CD4-positive, alpha-beta T cell (primary cell): ENCODE measurements at regions not wholly inside any gene's neighbourhood (a gene's known extent, or its start where the extent isn't known, plus 50 kb on each side); places are given as distances from the start of the nearest gene placed in this dataset.
"Not testable (repeated sequence)": the region's sequence is repeated elsewhere in the genome, so short reads cannot be mapped to it uniquely, and the experiment has no call there.

Experiments
- ATAC-seq: fragments of 200-7000 bp; cut with Tn5 transposase; one replicate; pipeline ENCODE4 v1.10.0; 2022; ENCODE audit warnings: mild to moderate bottlenecking; ENCODE audit not compliant: poor library complexity
- CTCF ChIA-PET: fragments of 350-600 bp; sonication (Branson Sonifier 250); formaldehyde crosslinking; loops from one replicate; lab custom pipeline; 2021; ENCODE audit warnings: antibody characterized with exemption, inconsistent platforms; lab: Charles Lee
- POLR2A ChIA-PET: fragments of 350-600 bp; sonication (Branson Sonifier 250); formaldehyde crosslinking; loops from one replicate; lab custom pipeline; 2021; ENCODE audit warnings: antibody characterized with exemption, inconsistent platforms; lab: Charles Lee
- DNase-seq, 14 experiments: peaks; one replicate each; pipeline ENCODE4 v3.0.0-alpha.2; 2013 to 2020; ENCODE audit warnings: mixed read lengths in 2 of 14
- H3K27ac ChIP-seq, 2 donors: one replicate each; pipeline versions ENCODE4 v1.5.1 to v1.7.0; 2013; ENCODE audit warnings: low read length in 2 of 2, low read depth in 1 of 2, mild to moderate bottlenecking in 1 of 2
- H3K27me3 ChIP-seq, 2 experiments: 1 replicate in 1 of 2; 2 replicates in 1 of 2; pipeline versions ENCODE4 v1.6.1 to v1.7.0; 2013; ENCODE audit warnings: low read length in 2 of 2, control low read depth in 1 of 2, mild to moderate bottlenecking in 1 of 2, moderate library complexity in 1 of 2; ENCODE audit not compliant: insufficient read depth in 2 of 2, control insufficient read depth in 1 of 2
- H3K36me3 ChIP-seq: one replicate; pipeline ENCODE4 v1.6.1; 2013; ENCODE audit warnings: low read length, control low read depth; ENCODE audit not compliant: insufficient read depth
- H3K4me1 ChIP-seq: one replicate; pipeline ENCODE4 v1.6.1; 2013; ENCODE audit warnings: low read length, control low read depth; ENCODE audit not compliant: insufficient read depth
- H3K4me3 ChIP-seq: one replicate; pipeline ENCODE4 v1.5.1; 2013; ENCODE audit warnings: mild to moderate bottlenecking, low read length, moderate library complexity
- H3K9me3 ChIP-seq, 2 experiments: 1 replicate in 1 of 2; 2 replicates in 1 of 2; pipeline versions ENCODE4 v1.6.1 to v1.7.0; 2013; ENCODE audit warnings: low read length in 2 of 2, mild to moderate bottlenecking in 2 of 2, control low read depth in 1 of 2, moderate library complexity in 1 of 2; ENCODE audit not compliant: control insufficient read depth in 1 of 2, insufficient read depth in 1 of 2
- H3K27ac Mint-ChIP-seq: one replicate; pipeline ENCODE4 v1.8.0; 2020; ENCODE audit warnings: mixed read lengths
- H3K27me3 Mint-ChIP-seq: one replicate; pipeline ENCODE4 v1.8.0; 2021; ENCODE audit warnings: mixed read lengths
- H3K36me3 Mint-ChIP-seq: one replicate; pipeline ENCODE4 v1.8.0; 2021; ENCODE audit warnings: low read depth, mixed read lengths
- H3K4me1 Mint-ChIP-seq: one replicate; pipeline ENCODE4 v1.8.0; 2021; ENCODE audit warnings: low read depth, mixed read lengths
- H3K4me3 Mint-ChIP-seq: one replicate; pipeline ENCODE4 v1.8.0; 2020; ENCODE audit warnings: mild to moderate bottlenecking, mixed read lengths
- H3K9me3 Mint-ChIP-seq: one replicate; pipeline ENCODE4 v1.8.0; 2020; ENCODE audit warnings: mixed read lengths
- intact Hi-C, 2 experiments: fragments of 100-400 bp; cut with DNase I in 1 of 2; cut with micrococcal nuclease in 1 of 2; formaldehyde crosslinking; loops; one replicate each; pipeline versions ENCODE4 v1.15.1 to v1.9.0; 2023 to 2025; cut with DNase I, micrococcal nuclease
- TF ChIP-seq, protein P1 (sequence below): fragments of 200-600 bp; IDR thresholded peaks from one replicate; pipeline ENCODE4 v1.8.0; 2022; ENCODE audit warnings: antibody characterized with exemption, mild to moderate bottlenecking

DNA sequence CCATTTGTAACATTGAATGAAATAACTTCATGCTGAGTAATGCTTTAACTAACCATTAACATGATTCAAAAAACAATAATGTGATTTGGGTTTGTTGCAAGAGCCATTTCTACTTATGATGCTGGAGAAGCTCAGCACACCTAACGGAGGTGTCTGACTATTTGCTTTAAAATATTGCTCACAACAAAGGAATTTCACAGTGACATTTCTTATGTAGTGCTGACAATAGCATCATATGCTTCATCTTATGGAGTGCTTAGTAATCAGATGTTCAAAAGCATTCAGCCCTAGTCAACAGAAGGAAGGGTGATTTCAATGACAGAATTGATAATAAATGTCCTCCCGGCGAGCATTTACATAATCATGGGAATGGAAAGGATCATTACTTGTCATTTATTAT lies 1003.3 kb upstream of the COX7C start:
- H3K4me1 Mint-ChIP-seq: no peaks in the 10 kb centered on the region
- ChIA-PET POLR2A (no interaction called here), CTCF (no interaction called here)
- ATAC-seq (no peak), DNase-seq (no peak)
- Histone ChIP-seq H3K9me3 (peaks cover 0 to 8% of the 10 kb centered on the region in 2 experiments), H3K36me3 (no peaks in the 10 kb centered on the region), H3K4me3 (no peak overlapping the region), H3K27ac (no peak overlapping the region), H3K27me3 (no peaks in the 10 kb centered on the region), H3K4me1 (no peaks in the 10 kb centered on the region)
- H3K36me3 Mint-ChIP-seq: no peaks in the 10 kb centered on the region
- TF ChIP-seq, protein P1, sequence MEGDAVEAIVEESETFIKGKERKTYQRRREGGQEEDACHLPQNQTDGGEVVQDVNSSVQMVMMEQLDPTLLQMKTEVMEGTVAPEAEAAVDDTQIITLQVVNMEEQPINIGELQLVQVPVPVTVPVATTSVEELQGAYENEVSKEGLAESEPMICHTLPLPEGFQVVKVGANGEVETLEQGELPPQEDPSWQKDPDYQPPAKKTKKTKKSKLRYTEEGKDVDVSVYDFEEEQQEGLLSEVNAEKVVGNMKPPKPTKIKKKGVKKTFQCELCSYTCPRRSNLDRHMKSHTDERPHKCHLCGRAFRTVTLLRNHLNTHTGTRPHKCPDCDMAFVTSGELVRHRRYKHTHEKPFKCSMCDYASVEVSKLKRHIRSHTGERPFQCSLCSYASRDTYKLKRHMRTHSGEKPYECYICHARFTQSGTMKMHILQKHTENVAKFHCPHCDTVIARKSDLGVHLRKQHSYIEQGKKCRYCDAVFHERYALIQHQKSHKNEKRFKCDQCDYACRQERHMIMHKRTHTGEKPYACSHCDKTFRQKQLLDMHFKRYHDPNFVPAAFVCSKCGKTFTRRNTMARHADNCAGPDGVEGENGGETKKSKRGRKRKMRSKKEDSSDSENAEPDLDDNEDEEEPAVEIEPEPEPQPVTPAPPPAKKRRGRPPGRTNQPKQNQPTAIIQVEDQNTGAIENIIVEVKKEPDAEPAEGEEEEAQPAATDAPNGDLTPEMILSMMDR: no peak
- no peaks in the 10 kb centered on the region for H3K27me3 Mint-ChIP-seq
- intact Hi-C loops: no loop called here
- peaks cover 3% of the 10 kb centered on the region for H3K9me3 Mint-ChIP-seq
- H3K4me3 Mint-ChIP-seq: no peak overlapping the region
- H3K27ac Mint-ChIP-seq: no peak overlapping the region

- ATAC-seq (no peak), DNase-seq (no peak)
- peaks cover 0 to 2% of the 10 kb centered on the region in 2 experiments for H3K9me3 ChIP-seq
- no peaks in the 10 kb centered on the region for H3K36me3 Mint-ChIP-seq
- no peak overlapping the region for H3K4me3 ChIP-seq
- H3K4me3 Mint-ChIP-seq: no peak overlapping the region
- no peaks in the 10 kb centered on the region for H3K36me3 ChIP-seq
- TF ChIP-seq, protein P1: no peak
- intact Hi-C loops: no loop called here
- H3K27ac Mint-ChIP-seq: no peak overlapping the region
- H3K4me1 ChIP-seq: no peaks in the 10 kb centered on the region
- H3K27me3 ChIP-seq: no peaks in the 10 kb centered on the region
- CTCF ChIA-PET: no interaction called here
- H3K27me3 Mint-ChIP-seq: no peaks in the 10 kb centered on the region
- H3K27ac ChIP-seq: no peak overlapping the region
- no peaks in the 10 kb centered on the region for H3K4me1 Mint-ChIP-seq
- H3K9me3 Mint-ChIP-seq: peaks cover 3% of the 10 kb centered on the region
- POLR2A ChIA-PET: no interaction called here
Measured at GRCh38 chr5:85621668-85622067, 996.1 kb upstream of the COX7C start.

DNA sequence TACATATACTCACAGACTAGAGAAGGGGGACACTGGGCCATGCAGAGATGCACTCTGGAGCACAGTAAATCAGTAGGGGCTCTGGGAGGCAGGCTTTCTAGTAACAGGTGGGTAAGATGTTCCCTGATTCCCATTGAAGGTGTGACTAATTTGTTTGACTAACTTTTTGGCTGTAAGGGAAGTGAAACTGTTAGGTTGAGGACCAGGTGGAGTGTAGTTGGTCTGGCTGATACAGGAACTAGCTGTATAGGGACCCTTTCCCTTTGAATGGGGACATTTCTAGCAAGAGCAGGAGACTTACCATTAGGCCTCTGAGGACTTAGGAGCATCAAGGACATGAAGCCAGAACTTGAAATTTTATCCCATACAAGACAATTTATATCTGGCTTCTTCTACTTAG lies 989.6 kb upstream of the COX7C start:
- no peak for ATAC-seq
- no peak for DNase-seq
- H3K36me3 Mint-ChIP-seq: no peaks in the 10 kb centered on the region
- H3K27me3 ChIP-seq: no peaks in the 10 kb centered on the region
- intact Hi-C loops: no loop called here
- CTCF ChIA-PET: no interaction called here
- no peaks in the 10 kb centered on the region for H3K9me3 ChIP-seq
- H3K36me3 ChIP-seq: no peaks in the 10 kb centered on the region
- TF ChIP-seq, protein P1: no peak
- H3K4me3 ChIP-seq: no peak overlapping the region
- POLR2A ChIA-PET: no interaction called here
- no peak overlapping the region for H3K4me3 Mint-ChIP-seq
- H3K27ac ChIP-seq: no peak overlapping the region
- peaks cover 2% of the 10 kb centered on the region for H3K9me3 Mint-ChIP-seq
- no peaks in the 10 kb centered on the region for H3K4me1 Mint-ChIP-seq
- no peaks in the 10 kb centered on the region for H3K27me3 Mint-ChIP-seq
- no peak overlapping the region for H3K27ac Mint-ChIP-seq
- H3K4me1 ChIP-seq: no peaks in the 10 kb centered on the region

- H3K27ac Mint-ChIP-seq, H3K4me1 Mint-ChIP-seq, H3K36me3 ChIP-seq, CTCF ChIA-PET, H3K9me3 Mint-ChIP-seq, H3K27me3 Mint-ChIP-seq, POLR2A ChIA-PET, H3K36me3 Mint-ChIP-seq, ATAC-seq, H3K4me1 ChIP-seq, H3K9me3 ChIP-seq, intact Hi-C loops, H3K27me3 ChIP-seq, H3K4me3 Mint-ChIP-seq, H3K4me3 ChIP-seq, H3K27ac ChIP-seq, DNase-seq: not testable (repeated sequence)
Measured at GRCh38 chr5:85638495-85639125, 979.1 kb upstream of the COX7C start.
